Breast epithelium (tissue), 3 donors: ENCODE measurements at regions not wholly inside any gene's neighbourhood (a gene's known extent, or its start where the extent isn't known, plus 50 kb on each side); places are given as distances from the start of the nearest gene placed in this dataset.

Experiments used
- CTCF ChIP-seq, 3 donors: fragments of 450-650 bp; IDR thresholded peaks; one replicate each; pipeline ENCODE4 v1.5.1; 2016 to 2017; ENCODE audit warnings: antibody characterized with exemption in 3 of 3, mild to moderate bottlenecking in 3 of 3, moderate library complexity in 3 of 3
- POLR2A ChIP-seq: fragments of 450-650 bp; IDR thresholded peaks from one replicate; pipeline ENCODE4 v1.6.1; 2016; ENCODE audit warnings: antibody characterized with exemption, mild to moderate bottlenecking, moderate library complexity
- POLR2AphosphoS5 ChIP-seq, 3 donors: sonication (generic); formaldehyde crosslinking; IDR thresholded peaks; one replicate each; pipeline ENCODE4 v1.6.1; 2017; ENCODE audit warnings: antibody characterized with exemption in 3 of 3

- no peak for TF ChIP-seq CTCF (IDR thresholded peaks at IDR 0.05)
- TF ChIP-seq POLR2A = no peak
- TF ChIP-seq POLR2AphosphoS5 (IDR thresholded peaks at IDR 0.05) = no peak
Measured at GRCh38 chr1:103945774-103946173, 196.1 kb downstream of the AMY1C start.
